WTC11 (cell line): ENCODE measurements at regions not wholly inside any gene's neighbourhood (a gene's known extent, or its start where the extent isn't known, plus 50 kb on each side); places are given as distances from the start of the nearest gene placed in this dataset.

ENCODE experiments used
- ATAC-seq: fragments of 200-7000 bp; cut with Tn5 transposase; 2 replicates; pipeline ENCODE4 v1.10.0; 2021; ENCODE audit warnings: mild to moderate bottlenecking, moderate library complexity
- CTCF ChIA-PET: fragments of 300-600 bp; sonication (Branson Sonifier 250); formaldehyde crosslinking; loops from one replicate; lab custom pipeline; 2021; ENCODE audit warnings: antibody characterized with exemption; lab: Charles Lee
- POLR2A ChIA-PET: fragments of 350-600 bp; sonication (Branson Sonifier 250); formaldehyde crosslinking; loops from one replicate; lab custom pipeline; 2021; ENCODE audit warnings: antibody characterized with exemption; lab: Charles Lee
- DNase-seq: peaks from one replicate; pipeline ENCODE4 v3.0.0; 2021; ENCODE audit warnings: low spot score
- H3K27ac Mint-ChIP-seq: 2 replicates; pipeline ENCODE4 v1.8.0; 2021; ENCODE audit warnings: mixed read lengths
- H3K27me3 Mint-ChIP-seq: 2 replicates; pipeline ENCODE4 v1.8.0; 2021; ENCODE audit warnings: low read depth, mild to moderate bottlenecking, moderate library complexity, mixed read lengths
- H3K36me3 Mint-ChIP-seq: 2 replicates; pipeline ENCODE4 v1.8.0; 2021; ENCODE audit warnings: mixed read lengths
- H3K4me1 Mint-ChIP-seq: 2 replicates; pipeline ENCODE4 v1.8.0; 2022; ENCODE audit warnings: mixed read lengths
- H3K4me3 Mint-ChIP-seq: 2 replicates; pipeline ENCODE4 v1.8.0; 2021; ENCODE audit warnings: mild to moderate bottlenecking, moderate library complexity, mixed read lengths
- H3K9me3 Mint-ChIP-seq: 2 replicates; pipeline ENCODE4 v1.8.0; 2021; ENCODE audit warnings: mixed read lengths
- CREM ChIP-seq: sonication (generic); formaldehyde crosslinking; IDR thresholded peaks from 2 replicates; pipeline ENCODE4 v1.8.1; 2022; ENCODE audit warnings: mild to moderate bottlenecking, missing genetic modification reagents, moderate library complexity
- HMGXB4 ChIP-seq: sonication (generic); formaldehyde crosslinking; IDR thresholded peaks from 2 replicates; pipeline ENCODE4 v1.8.1; 2023; ENCODE audit warnings: mild to moderate bottlenecking, moderate library complexity, missing genetic modification reagents
- NFYB ChIP-seq: sonication (generic); formaldehyde crosslinking; conservative IDR thresholded peaks from 2 replicates; pipeline ENCODE4 v1.8.0; 2022; ENCODE audit warnings: low read depth, missing genetic modification reagents
- PRRX2 ChIP-seq: fragments of 250-450 bp; sonication (Bioruptor Pico); IDR thresholded peaks from 2 replicates; pipeline ENCODE4 v1.8.0; 2021; ENCODE audit warnings: mild to moderate bottlenecking
- SMAD4 ChIP-seq: sonication (generic); formaldehyde crosslinking; IDR thresholded peaks from 2 replicates; pipeline ENCODE4 v1.8.0; 2022; ENCODE audit warnings: mild to moderate bottlenecking, missing genetic modification reagents
- ZNF317 ChIP-seq: sonication (generic); formaldehyde crosslinking; IDR thresholded peaks from 2 replicates; pipeline ENCODE4 v1.8.1; 2023; ENCODE audit warnings: low read depth, mild to moderate bottlenecking, moderate library complexity, missing genetic modification reagents, borderline replicate concordance
- ZNF512 ChIP-seq: sonication (generic); formaldehyde crosslinking; IDR thresholded peaks from 2 replicates; pipeline ENCODE4 v1.8.1; 2022; ENCODE audit warnings: missing genetic modification reagents, borderline replicate concordance
- TF ChIP-seq, protein P1 (sequence below): fragments of 250-450 bp; sonication (Bioruptor Pico); IDR thresholded peaks from 2 replicates; pipeline ENCODE4 v1.9.0; 2021; ENCODE audit warnings: mild to moderate bottlenecking, borderline replicate concordance
- TF ChIP-seq, protein P2 (sequence below): sonication (generic); formaldehyde crosslinking; IDR thresholded peaks from 2 replicates; pipeline ENCODE4 v1.8.0; 2023; ENCODE audit warnings: missing genetic modification reagents
- TF ChIP-seq, protein P3 (sequence below): sonication (generic); formaldehyde crosslinking; IDR thresholded peaks from 2 replicates; pipeline ENCODE4 v1.8.1; 2022; ENCODE audit warnings: mild to moderate bottlenecking, missing genetic modification reagents, moderate library complexity, borderline replicate concordance
- TF ChIP-seq, protein P4 (sequence below): sonication (generic); formaldehyde crosslinking; IDR thresholded peaks from 2 replicates; pipeline ENCODE4 v1.8.0; 2023; ENCODE audit warnings: missing genetic modification reagents, mild to moderate bottlenecking, borderline replicate concordance

GRCh38 chr6:48613231-48613949 is 502.4 kb upstream of the PTCHD4 start:
- Mint-ChIP-seq H3K4me1 (no peaks in the 10 kb centered on the region), H3K4me3 (no peak overlapping the region), H3K27ac (no peak overlapping the region), H3K27me3 (no peaks in the 10 kb centered on the region), H3K36me3 (no peaks in the 10 kb centered on the region), H3K9me3 (peaks cover 17% of the 10 kb centered on the region)
- ChIA-PET POLR2A (no interaction called here), CTCF (no interaction called here)
- no peak for ATAC-seq
- DNase-seq: no peak
- TF ChIP-seq, protein P1, sequence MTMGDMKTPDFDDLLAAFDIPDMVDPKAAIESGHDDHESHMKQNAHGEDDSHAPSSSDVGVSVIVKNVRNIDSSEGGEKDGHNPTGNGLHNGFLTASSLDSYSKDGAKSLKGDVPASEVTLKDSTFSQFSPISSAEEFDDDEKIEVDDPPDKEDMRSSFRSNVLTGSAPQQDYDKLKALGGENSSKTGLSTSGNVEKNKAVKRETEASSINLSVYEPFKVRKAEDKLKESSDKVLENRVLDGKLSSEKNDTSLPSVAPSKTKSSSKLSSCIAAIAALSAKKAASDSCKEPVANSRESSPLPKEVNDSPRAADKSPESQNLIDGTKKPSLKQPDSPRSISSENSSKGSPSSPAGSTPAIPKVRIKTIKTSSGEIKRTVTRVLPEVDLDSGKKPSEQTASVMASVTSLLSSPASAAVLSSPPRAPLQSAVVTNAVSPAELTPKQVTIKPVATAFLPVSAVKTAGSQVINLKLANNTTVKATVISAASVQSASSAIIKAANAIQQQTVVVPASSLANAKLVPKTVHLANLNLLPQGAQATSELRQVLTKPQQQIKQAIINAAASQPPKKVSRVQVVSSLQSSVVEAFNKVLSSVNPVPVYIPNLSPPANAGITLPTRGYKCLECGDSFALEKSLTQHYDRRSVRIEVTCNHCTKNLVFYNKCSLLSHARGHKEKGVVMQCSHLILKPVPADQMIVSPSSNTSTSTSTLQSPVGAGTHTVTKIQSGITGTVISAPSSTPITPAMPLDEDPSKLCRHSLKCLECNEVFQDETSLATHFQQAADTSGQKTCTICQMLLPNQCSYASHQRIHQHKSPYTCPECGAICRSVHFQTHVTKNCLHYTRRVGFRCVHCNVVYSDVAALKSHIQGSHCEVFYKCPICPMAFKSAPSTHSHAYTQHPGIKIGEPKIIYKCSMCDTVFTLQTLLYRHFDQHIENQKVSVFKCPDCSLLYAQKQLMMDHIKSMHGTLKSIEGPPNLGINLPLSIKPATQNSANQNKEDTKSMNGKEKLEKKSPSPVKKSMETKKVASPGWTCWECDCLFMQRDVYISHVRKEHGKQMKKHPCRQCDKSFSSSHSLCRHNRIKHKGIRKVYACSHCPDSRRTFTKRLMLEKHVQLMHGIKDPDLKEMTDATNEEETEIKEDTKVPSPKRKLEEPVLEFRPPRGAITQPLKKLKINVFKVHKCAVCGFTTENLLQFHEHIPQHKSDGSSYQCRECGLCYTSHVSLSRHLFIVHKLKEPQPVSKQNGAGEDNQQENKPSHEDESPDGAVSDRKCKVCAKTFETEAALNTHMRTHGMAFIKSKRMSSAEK (CRISPR knock-in tag): no peak
- TF ChIP-seq ZNF317 (CRISPR knock-in tag): no peak
- no peak for TF ChIP-seq PRRX2
- TF ChIP-seq, protein P2, sequence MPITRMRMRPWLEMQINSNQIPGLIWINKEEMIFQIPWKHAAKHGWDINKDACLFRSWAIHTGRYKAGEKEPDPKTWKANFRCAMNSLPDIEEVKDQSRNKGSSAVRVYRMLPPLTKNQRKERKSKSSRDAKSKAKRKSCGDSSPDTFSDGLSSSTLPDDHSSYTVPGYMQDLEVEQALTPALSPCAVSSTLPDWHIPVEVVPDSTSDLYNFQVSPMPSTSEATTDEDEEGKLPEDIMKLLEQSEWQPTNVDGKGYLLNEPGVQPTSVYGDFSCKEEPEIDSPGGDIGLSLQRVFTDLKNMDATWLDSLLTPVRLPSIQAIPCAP (CRISPR knock-in tag): no peak
- TF ChIP-seq NFYB (CRISPR knock-in tag): no peak
- no peak for TF ChIP-seq ZNF512 (CRISPR knock-in tag)
- TF ChIP-seq, protein P3, sequence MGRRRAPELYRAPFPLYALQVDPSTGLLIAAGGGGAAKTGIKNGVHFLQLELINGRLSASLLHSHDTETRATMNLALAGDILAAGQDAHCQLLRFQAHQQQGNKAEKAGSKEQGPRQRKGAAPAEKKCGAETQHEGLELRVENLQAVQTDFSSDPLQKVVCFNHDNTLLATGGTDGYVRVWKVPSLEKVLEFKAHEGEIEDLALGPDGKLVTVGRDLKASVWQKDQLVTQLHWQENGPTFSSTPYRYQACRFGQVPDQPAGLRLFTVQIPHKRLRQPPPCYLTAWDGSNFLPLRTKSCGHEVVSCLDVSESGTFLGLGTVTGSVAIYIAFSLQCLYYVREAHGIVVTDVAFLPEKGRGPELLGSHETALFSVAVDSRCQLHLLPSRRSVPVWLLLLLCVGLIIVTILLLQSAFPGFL (CRISPR knock-in tag): no peak
- TF ChIP-seq, protein P4, sequence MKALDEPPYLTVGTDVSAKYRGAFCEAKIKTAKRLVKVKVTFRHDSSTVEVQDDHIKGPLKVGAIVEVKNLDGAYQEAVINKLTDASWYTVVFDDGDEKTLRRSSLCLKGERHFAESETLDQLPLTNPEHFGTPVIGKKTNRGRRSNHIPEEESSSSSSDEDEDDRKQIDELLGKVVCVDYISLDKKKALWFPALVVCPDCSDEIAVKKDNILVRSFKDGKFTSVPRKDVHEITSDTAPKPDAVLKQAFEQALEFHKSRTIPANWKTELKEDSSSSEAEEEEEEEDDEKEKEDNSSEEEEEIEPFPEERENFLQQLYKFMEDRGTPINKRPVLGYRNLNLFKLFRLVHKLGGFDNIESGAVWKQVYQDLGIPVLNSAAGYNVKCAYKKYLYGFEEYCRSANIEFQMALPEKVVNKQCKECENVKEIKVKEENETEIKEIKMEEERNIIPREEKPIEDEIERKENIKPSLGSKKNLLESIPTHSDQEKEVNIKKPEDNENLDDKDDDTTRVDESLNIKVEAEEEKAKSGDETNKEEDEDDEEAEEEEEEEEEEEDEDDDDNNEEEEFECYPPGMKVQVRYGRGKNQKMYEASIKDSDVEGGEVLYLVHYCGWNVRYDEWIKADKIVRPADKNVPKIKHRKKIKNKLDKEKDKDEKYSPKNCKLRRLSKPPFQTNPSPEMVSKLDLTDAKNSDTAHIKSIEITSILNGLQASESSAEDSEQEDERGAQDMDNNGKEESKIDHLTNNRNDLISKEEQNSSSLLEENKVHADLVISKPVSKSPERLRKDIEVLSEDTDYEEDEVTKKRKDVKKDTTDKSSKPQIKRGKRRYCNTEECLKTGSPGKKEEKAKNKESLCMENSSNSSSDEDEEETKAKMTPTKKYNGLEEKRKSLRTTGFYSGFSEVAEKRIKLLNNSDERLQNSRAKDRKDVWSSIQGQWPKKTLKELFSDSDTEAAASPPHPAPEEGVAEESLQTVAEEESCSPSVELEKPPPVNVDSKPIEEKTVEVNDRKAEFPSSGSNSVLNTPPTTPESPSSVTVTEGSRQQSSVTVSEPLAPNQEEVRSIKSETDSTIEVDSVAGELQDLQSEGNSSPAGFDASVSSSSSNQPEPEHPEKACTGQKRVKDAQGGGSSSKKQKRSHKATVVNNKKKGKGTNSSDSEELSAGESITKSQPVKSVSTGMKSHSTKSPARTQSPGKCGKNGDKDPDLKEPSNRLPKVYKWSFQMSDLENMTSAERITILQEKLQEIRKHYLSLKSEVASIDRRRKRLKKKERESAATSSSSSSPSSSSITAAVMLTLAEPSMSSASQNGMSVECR (CRISPR knock-in tag): no peak
- no peak for TF ChIP-seq CREM (CRISPR knock-in tag)
- no peak for TF ChIP-seq HMGXB4 (CRISPR knock-in tag)
- no peak for TF ChIP-seq SMAD4 (CRISPR knock-in tag)
- TF ChIP-seq, all 79 proteins: peak for 0
